SK-N-MC (cell line): ENCODE measurements at regions not wholly inside any gene's neighbourhood (a gene's known extent, or its start where the extent isn't known, plus 50 kb on each side); places are given as distances from the start of the nearest gene placed in this dataset.

Source experiments
- EZH2 ChIP-seq: fragments of 200-600 bp; sonication (generic); IDR thresholded peaks from one replicate; pipeline ENCODE4 v1.6.1; 2017; ENCODE audit warnings: antibody characterized with exemption
- FOXP2 ChIP-seq: optimal IDR thresholded peaks from 2 replicates; pipeline ENCODE3; 2011; ENCODE audit warnings: mild to moderate bottlenecking, moderate library complexity; ENCODE audit not compliant: insufficient read depth; ENCODE audit errors: extremely low read length, control extremely low read depth
- POLR2AphosphoS5 ChIP-seq: IDR thresholded peaks from 2 replicates; pipeline ENCODE4 v1.6.1; 2012; ENCODE audit warnings: mild to moderate bottlenecking, low read depth, low read length, borderline replicate concordance

DNA sequence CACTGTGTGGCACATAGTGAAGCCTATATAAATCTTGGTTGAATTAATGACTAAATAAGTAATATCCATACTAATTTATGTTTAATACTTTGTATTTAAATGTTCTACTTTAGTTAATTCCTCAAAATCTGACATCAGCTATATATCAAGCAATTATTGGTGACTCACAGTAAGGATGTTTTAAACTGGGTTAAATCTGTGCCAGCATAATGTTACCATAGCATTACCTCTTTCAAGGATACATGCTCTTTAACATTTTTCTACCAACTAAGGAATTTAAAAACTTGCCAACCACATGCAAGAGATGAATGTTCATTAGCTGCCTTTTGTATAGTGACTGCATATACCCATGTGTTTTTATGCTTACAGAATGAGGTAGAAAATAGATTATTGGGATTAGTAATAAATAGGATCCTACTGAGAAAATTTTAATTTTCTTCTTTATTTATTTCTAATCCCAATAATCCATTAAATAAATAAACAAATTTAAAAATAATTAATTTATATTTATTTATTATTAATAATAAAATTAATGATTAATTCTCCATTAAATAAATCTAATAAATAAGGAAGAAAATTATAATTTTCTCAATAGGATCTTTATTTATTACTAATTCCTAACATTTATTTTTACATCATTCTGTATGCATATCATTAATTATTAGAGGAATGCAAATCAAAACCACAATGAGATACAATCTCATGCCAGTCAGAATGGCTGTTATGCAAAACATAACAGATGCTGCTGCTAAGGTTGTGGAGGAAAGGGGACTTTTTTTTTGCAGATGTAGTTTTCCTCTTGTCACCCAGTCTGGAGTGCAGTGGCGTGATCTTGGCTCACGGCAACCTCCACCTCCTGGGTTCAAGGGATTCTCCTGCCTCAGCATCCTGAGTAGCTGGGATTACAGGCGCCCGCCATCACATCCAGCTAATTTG, 410.7 kb upstream of the DSEL start:
- TF ChIP-seq POLR2AphosphoS5, result no peak
- TF ChIP-seq EZH2, result no peak
- TF ChIP-seq FOXP2, result no peak
